ENCODE measurements at regions not wholly inside any gene's neighbourhood (a gene's known extent, or its start where the extent isn't known, plus 50 kb on each side); places are given as distances from the start of the nearest gene placed in this dataset.

DNA sequence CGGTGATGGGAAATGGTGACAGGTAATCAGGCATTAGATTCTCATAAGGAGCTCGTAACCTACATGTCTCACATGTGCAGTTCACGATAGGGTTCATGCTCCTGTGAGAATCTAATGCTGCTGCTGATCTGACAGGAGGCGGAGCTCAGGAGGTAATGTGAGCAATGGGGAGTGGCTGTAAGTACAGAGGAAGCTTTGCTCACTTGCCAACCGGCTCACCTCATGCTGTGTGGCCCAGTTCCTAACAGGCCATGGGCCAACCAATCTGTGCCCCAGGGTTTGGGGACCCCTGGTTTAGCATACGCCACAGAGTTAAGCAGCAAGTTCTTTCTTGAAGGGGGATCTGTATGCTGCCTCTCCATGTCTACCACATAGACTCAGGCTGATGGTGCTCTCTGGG lies 133.1 kb downstream of the IQUB start:
- no peak for DNase-seq (ENCODE audit: low spot score)
- no peak for ATAC-seq

DNA sequence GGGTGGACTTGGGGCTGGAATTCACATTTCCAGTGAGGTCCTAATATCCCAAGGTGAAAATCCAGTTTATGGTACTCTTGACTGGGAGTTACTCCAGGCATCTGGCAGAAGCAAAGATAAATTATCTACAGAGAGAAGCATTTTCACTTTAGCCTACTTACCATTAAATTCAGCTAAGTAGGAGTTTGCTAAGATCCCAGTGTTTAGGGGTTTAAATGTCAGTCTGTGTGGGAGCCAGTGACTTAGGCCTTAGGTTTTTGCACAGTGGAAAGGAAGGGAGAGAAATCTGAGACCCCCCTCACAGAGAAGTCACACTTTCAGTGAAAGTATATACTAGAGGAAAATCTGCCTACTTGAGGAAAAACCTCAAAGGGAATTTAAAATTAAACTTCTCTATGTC lies 134.2 kb downstream of the IQUB start:
- no peak for DNase-seq (ENCODE audit: low spot score)
- ATAC-seq: no peak

DNA sequence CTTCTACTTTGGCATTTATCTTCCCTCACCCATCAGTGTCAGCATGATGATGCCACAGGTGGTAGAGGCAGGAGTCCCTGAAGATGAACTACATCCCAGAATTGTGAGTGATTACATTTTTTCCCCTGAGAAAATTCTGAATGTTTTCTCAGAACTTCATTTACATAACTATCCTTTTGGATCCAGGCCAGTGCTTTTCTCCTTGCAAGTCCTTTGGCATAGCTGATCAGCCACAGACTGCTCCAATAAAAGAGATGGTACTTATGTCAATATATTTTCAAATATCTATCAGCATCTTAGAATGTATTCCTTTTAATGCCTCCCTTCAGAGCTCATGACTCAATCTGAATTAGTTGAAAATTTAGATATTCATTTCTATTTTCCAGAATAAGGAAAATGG lies 135.5 kb downstream of the IQUB start:
- ATAC-seq (no peak), DNase-seq (ENCODE audit: low spot score) (no peak)

DNA sequence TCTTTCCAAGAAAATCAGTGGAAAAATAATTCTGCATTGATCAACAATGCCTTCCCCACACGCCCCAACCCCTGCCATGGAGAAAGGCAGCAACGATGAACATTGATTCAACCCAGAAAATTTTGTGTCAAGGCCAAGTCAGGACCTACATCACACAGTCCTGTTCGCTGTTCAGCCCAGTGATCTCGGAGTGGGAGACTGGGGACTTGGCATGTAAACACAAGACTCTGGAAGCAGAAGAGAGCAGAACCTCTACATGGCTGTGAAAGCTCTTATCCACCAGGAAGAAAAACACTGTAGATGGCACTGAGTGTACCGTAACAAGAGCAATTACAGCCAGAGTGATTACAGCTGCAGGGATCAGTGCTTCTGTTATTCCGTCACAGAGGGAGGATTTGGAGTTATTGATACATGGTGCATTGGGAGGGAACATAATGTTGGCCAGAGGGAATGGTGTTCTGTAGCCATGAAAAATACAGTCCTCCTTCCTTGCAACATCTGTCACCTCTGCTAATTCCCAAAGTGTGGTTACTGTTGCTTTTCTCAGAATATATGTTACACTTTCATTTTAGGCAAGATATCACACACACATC lies 136.6 kb downstream of the IQUB start:
- DNase-seq (ENCODE audit: low spot score) (no peak), ATAC-seq (no peak)

DNA sequence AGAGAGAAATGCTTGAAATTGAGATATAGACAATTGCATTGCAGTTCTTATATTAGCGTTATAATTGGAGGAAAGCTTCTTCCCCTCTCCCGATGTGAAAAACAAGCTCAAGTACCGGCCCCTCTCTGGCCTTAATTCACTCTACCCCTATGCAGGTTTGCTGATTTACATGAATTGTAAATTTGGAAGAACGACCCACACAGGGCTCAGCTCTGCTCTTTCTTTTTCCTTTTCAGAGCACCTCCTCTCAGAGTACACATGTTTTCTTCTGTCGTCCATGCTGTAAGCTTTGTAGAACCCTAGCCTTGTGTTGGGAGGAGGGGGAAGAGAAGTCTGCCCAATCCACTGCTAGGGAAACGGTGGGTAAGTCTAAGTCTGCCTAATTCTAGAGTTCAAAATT lies 140.8 kb downstream of the IQUB start:
- DNase-seq (ENCODE audit: low spot score): no peak
- ATAC-seq: no peak

DNA sequence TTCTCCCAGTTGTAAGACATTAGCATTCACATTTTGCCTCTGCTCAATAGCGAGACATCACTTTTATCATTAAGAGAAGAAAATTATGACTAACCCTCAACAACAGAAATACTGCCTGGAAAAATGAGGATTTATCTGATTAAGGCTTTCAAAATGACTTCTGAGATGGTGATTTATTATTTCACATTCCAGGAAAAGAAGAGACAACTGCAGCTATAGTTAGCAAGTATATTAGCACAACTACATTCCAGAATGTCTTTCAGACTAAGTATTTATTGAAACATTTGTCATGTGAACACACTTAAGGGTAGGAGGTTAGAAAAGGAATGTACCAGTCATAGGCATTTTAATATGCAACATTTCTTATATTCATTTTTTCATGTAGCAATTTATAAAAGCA lies 162.0 kb downstream of the IQUB start:
- no peak for ATAC-seq

DNA sequence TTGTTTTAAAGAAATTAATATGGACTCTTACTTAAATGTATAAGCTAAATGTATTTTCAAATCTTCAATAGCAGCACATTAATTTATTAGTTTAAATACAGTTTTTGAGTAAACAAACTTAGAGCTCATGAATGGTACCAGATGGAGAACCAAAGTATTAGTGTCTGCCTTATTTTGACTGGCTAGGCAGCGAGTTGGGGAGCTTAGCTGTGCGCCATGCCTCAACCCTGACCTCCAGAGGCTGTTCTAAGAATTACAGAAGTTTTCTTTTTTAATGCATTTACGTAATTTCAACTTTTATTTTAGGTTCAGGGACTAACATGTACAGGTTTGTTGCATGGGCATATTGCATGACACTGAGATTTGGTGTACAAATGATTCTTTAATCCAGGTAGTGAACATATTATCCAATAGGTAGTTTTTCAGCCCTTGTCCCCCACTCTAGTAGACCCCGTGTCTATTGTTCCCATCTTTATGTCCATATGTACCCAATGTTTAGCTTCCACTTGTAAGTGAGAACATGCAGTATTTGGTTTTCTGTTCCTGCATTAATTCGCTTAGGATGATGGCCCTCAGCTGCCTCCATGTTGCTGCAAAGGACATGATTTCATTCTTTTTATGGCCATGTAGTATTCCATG lies 166.8 kb downstream of the IQUB start:
- peak; percentile 84 for ATAC-seq

More for the DNA sequence above, 162.0 kb downstream of the IQUB start:
- no peak for DNase-seq (ENCODE audit: low spot score)

DNA sequence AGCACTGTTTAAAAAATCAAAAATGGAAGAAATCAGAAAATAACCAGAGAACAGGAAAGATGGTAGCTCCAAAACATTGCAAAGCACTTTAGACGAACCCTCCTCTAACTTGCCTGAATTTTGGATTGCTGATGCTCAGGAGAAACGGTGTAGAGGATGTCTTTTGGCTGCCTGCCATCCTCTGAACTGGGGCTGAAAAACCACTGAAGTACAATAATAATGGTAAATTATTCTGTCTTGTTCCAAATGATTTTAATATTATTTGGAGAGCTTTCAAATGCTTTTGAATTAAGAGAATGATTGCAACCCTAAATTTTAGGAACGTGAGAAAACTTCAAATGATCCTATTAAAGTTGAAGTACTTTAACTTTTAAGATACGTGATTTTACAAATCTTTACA lies 167.3 kb upstream of the SLC13A1 start:
- no peak for ATAC-seq
- DNase-seq (ENCODE audit: low spot score): no peak

More for the DNA sequence above, 166.8 kb downstream of the IQUB start:
- DNase-seq (ENCODE audit: low spot score): no peak

DNA sequence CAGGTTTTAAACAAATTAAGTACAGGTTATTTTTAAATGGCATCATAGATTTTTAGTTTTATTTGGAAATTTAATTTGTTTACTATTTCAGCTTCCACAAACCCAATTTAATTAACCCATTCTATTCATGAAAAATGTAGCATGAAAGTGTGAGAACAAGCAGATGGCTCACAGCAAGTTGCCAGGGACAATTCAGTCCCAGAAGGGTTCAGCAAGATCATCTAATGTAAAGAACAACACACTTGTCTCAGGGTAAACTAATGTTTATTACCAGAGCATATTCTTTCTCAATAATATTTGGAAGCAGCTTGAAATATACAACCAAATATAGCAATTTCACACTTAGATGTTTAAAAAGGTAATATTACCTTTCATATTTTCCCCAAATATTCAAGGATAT lies 166.9 kb upstream of the SLC13A1 start:
- no peak for DNase-seq (ENCODE audit: low spot score)
- ATAC-seq: no peak

DNA sequence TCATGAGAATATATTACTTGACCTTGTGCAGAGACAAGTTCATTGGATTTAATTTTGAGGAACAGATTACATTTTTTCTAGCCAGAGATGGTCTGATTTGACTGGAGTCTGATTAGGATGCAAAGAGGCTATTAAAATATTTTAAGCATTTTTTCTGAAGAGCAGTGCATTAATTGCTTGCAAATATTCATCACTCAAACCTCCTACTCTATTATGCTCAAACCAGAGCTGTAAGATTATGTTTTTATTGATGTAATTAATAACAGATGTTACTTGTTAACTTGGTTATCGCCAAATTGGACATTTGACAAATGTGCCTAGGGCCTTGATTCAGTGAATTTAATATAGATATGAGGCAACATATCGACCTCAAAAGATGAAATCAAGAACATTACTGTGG lies 160.9 kb upstream of the SLC13A1 start:
- ATAC-seq: no peak
- no peak for DNase-seq (ENCODE audit: low spot score)

DNA sequence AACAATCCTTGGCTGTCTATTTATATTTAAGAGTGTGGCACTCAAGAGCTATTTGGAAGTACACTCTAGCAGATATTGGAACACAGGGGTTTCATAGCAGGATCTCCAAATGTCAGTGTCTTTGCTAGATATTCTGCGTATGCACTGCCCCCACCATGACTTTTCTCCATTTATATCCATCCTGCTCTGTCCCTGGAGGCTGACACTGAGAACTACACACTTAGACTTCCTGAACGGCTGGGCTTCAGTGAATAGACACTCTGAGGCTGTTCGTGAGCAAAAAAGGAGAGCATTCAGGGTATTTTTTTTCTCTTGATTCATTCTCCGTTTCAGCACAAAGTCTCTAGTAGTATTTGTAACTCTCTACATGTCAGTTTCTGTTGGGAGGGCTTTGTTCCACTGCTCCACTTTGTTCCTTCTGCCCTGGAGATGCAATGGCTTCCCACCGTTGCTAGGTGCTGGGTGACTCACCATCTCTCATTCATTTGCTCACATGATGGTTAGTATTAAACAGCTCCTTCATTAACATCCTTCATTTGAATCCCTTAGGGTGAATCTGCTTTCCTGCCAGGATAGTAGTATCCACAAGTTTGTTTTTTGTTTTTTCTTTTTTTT lies 155.9 kb upstream of the SLC13A1 start:
- DNase-seq (ENCODE audit: low spot score) (no peak), ATAC-seq (no peak)

DNA sequence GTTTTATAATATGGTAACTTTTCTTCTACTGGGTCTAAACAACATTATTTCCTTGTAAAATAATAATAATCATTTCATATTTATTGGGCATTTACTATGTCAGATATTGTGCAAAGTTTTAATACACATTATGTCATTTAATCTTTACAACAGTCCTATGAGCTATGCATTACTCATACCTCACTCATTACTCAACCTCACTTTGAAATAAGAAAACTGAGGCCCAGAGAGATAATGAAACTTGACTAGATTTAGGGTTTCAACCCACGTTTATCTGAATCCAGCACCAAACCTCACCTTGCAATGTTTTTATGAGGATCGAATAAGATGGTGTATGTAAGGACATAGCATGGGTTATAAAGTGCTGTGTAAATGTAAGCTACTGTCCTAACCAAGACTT lies 153.2 kb upstream of the SLC13A1 start:
- ATAC-seq (no peak), DNase-seq (ENCODE audit: low spot score) (no peak)

DNA sequence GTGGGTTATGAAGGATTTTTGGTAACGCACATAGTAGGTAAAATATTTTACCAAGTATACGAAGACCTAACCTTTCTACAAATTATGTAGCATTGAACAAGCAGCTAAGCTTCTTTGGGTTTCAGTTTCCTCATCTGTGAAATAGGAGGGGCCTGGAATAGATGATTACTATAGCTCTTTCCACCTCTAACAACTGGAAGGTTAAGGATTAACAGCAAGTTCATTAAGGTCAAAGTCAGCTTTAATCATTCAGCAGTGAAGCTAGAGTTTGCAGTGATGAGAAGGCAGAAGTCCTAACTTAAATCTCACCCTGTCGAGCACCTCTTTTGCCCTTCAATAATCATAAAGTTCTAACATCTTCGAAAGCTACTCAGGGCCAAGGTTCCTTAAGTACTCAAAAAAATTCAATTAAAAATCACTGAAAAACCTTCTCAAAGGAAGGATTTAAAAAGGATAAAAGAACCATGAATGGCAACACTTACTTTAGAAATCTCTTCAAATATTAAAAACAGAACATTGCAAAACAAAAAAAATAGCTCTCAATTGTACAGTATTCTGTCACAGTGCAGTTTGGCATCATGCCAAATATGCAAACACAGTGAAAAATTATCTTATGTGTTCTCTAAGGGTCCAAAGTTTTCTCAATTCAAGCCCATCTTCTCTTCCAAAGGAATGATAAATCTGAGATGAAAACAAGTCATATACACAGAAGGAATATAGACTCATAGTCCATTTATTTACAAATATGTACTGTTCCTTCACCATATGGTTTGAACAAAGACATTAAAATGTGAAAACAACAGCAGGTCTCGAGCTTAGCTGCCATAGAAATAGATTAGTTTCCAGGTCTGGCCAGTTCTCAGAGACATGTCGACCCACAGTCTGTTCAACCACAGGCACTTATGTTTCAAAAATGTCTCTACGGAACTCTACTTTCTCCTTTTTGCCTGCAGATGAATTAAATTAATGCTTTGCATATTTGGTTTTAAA lies 152.0 kb upstream of the SLC13A1 start:
- ATAC-seq (no peak), DNase-seq (ENCODE audit: low spot score) (no peak)

DNA sequence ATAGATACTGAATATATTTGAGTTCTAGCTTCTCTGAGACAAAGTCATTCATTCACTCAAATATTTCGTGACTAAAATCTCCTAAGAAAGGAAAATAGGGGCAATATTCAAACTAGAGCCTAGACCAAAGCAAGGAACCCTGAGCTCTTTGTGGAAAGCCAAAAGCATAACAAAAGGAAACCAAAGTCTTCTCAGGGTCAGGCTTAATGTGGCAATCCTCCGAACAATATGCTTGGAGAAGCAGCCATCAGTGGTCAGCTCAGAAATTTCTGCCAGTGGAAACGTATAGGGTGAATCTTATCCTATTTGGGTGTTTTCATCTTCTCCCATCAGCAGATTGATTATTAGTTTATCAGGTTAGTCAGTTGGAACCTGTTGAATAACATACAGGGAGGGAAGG lies 151.3 kb upstream of the SLC13A1 start:
- DNase-seq (ENCODE audit: low spot score) (no peak), ATAC-seq (no peak)

DNA sequence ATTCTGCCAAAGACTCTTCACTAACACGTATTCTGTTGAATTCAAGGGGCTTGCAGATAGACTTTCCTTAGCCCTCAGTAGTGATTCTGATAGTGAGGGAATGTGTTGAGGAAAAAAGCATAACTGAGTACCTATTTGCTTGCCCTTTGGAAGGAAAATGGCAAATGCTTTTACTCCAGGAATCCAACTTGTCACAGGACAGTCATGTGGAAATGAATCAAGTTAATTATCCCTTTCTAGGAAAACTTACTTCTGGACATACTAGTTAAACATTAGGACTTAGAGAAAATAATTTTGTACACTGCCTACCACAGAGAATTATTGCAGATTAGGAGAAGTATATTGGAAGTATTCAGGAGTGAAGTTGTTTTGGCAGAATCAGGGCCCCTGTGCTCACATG lies 148.9 kb upstream of the SLC13A1 start:
- ATAC-seq: no peak
- no peak for DNase-seq (ENCODE audit: low spot score)

DNA sequence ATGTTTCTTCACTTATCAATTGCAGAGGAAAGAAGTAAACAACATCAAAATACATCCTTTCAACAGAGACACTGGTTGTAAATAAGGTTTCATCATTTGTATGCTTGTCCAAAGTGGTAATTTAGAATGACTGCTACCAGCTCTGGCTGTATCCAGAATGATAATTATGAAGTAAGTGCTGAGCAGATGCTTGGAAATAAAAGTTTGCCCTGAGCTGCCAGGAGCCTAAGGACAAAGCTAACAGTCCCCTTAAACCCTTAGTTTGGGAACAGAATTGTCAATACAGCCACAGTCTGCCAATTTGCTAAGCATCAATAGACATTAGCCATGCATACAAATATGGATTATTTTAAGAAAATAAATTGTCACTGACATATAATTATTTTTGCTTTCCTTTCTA lies 147.0 kb upstream of the SLC13A1 start:
- ATAC-seq (no peak), DNase-seq (ENCODE audit: low spot score) (no peak)

DNA sequence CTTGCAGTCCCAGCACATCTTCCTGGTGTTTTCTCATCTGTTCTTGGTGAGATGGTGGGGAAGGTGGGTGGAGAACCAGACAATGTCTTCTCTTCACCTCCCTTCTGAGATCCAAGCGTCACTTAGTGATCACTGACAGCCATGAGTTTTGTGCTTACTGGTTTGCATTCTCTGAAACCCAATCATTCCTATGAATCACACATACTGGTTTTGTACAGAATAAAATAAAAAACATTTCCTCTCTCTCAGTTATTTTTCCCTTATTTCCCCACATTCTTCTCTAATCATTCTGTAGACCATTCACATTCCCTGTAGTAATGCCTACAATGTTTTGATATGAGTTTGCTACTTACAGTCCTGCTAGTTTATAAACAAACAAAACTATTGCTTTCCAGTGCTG lies 143.8 kb upstream of the SLC13A1 start:
- DNase-seq (ENCODE audit: low spot score) (no peak), ATAC-seq (no peak)

DNA sequence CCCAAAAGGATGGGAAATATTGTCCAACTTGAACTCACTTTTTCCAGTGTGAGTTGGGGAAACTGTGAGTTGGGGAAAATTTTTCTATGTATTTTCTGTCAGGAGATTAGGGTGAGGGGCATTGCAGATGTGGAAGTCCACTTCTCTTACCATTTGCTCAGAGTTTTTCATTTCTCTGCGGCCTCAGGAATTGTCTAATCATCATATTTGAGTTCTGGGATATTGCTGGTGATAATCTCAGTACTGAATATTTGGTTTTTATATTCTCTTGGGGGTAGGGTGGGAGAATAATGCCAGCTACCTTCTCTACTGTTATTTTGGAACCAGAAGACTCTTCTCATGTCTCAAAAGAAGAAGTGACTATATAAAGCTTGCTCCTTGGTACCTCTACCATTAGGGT lies 141.3 kb upstream of the SLC13A1 start:
- no peak for ATAC-seq
- no peak for DNase-seq (ENCODE audit: low spot score)

DNA sequence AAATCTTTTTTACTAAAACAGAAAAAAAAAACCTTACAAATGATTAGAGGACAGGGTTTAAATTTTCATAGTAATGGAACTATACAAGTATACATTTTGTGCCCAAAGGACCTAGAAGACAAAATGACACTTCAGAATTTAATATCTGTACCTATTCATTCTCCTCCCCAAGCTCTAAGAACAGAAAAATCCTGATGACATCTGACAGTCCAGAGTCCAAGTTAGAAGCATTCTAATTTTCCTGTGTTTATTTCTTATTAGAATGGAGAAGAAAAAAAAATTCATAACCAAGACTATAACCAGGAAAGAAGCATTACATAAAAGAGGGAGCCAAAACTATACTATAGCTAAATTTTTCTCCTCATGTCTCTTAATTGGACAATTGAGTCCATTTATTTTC lies 138.9 kb upstream of the SLC13A1 start:
- no peak for DNase-seq (ENCODE audit: low spot score)
- no peak for ATAC-seq

DNA sequence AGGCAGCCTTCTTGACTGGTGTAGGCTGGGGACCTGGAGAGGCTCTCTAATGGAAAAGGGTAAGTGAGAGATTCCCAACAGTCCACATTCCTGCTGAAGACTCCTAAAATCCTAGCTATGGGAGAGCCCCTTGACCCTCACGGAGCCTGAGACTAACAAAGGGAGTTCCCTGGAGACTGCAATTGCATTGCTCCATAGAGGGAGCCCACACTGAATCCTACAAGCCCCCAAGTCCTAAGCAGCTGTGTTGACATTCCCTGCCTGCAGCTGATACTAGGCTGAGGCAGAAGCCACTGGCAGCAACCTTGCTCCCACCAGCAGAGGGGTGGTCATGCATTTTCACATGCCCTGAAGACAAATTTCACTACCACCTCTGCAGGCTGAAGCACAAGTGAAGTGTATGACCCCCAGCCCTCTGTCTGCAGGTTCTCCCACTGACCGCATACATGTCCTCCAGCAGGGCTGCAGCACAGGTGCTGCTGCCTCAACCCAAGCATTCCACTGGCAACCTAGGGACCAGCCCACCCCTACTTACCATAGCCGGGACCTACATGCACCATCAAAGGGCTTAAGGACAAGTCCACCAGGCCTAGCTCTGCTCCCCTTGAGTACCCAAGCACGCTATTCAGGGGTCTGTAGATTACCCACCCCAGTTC lies 130.3 kb upstream of the SLC13A1 start:
- no peak for ATAC-seq

DNA sequence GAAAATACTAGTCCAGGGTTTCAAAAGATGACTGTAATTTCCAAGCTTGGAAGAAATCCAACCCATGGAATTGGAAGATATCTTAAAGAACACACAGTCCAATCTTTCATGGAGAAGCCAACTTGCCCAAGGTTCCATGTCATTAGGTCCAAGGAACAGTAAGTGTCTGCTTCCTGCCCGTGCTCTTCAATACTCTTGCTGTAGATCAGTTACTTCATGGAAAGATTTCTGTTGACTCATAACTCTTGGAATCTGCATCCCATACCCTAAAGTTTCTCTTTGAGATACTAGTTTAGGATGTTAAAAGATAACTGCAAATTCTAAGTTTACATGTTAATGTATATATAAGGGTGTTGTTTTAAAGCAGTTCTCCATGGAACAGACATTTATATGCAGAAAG lies 127.9 kb upstream of the SLC13A1 start:
- DNase-seq (ENCODE audit: low spot score) (no peak), ATAC-seq (no peak)

More for the DNA sequence above, 130.3 kb upstream of the SLC13A1 start:
- DNase-seq (ENCODE audit: low spot score): no peak

Data from left lobe of liver (tissue), 2 donors.